ENCODE measurements at regions not wholly inside any gene's neighbourhood (a gene's known extent, or its start where the extent isn't known, plus 50 kb on each side); places are given as distances from the start of the nearest gene placed in this dataset.

- H3K27me3 ChIP-seq (replicated peaks; ENCODE audit: control insufficient read depth, insufficient read depth, low read length) = no peaks in the 10 kb centered on the region
- no peak for DNase-seq (ENCODE audit: extremely low read depth, insufficient read length)
- H3K4me3 ChIP-seq (replicated peaks; ENCODE audit: low read depth, low read length) = no peak overlapping the region
Measured at GRCh38 chr2:20523799-20524187, 76.9 kb downstream of the RHOB start.

GRCh38 chr2:20524412-20525040 is 77.7 kb downstream of the RHOB start:
- TF ChIP-seq CTCF (IDR thresholded peaks at IDR 0.05; ENCODE audit: insufficient read depth, low read length, poor library complexity, severe bottlenecking) = no peak
- Histone ChIP-seq H3K4me3 (replicated peaks; ENCODE audit: low read depth, low read length) (no peak overlapping the region), H3K36me3 (ENCODE audit: control insufficient read depth, insufficient read depth, low read length) (no peaks in the 10 kb centered on the region), H3K27me3 (replicated peaks; ENCODE audit: control insufficient read depth, insufficient read depth, low read length) (no peaks in the 10 kb centered on the region)
- peak; percentile 30 for DNase-seq (ENCODE audit: extremely low read depth, insufficient read length)

More at GRCh38 chr2:20523799-20524187, 76.9 kb downstream of the RHOB start:
- no peaks in the 10 kb centered on the region for H3K36me3 ChIP-seq (ENCODE audit: control insufficient read depth, insufficient read depth, low read length)
- TF ChIP-seq CTCF (IDR thresholded peaks at IDR 0.05; ENCODE audit: insufficient read depth, low read length, poor library complexity, severe bottlenecking) = no peak

- no peaks in the 10 kb centered on the region for H3K36me3 ChIP-seq (ENCODE audit: control insufficient read depth, insufficient read depth, low read length)
- peak; percentile 82 for DNase-seq (ENCODE audit: extremely low read depth, insufficient read length)
- TF ChIP-seq CTCF (IDR thresholded peaks at IDR 0.05; ENCODE audit: insufficient read depth, low read length, poor library complexity, severe bottlenecking) = peak; percentile 20
- H3K4me3 ChIP-seq (replicated peaks; ENCODE audit: low read depth, low read length) = no peak overlapping the region
- H3K27me3 ChIP-seq (replicated peaks; ENCODE audit: control insufficient read depth, insufficient read depth, low read length) = no peaks in the 10 kb centered on the region
Measured at GRCh38 chr2:20525041-20526035, 78.5 kb downstream of the RHOB start.

GRCh38 chr2:20526160-20526559 is 79.3 kb downstream of the RHOB start:
- Histone ChIP-seq H3K36me3 (ENCODE audit: control insufficient read depth, insufficient read depth, low read length) (no peaks in the 10 kb centered on the region), H3K4me3 (replicated peaks; ENCODE audit: low read depth, low read length) (no peak overlapping the region), H3K27me3 (replicated peaks; ENCODE audit: control insufficient read depth, insufficient read depth, low read length) (no peaks in the 10 kb centered on the region)
- TF ChIP-seq CTCF (IDR thresholded peaks at IDR 0.05; ENCODE audit: insufficient read depth, low read length, poor library complexity, severe bottlenecking) = no peak
- DNase-seq (ENCODE audit: extremely low read depth, insufficient read length) = no peak

- H3K4me3 ChIP-seq (replicated peaks; ENCODE audit: low read depth, low read length) = no peak overlapping the region
- no peak for TF ChIP-seq CTCF (IDR thresholded peaks at IDR 0.05; ENCODE audit: insufficient read depth, low read length, poor library complexity, severe bottlenecking)
- H3K27me3 ChIP-seq (replicated peaks; ENCODE audit: control insufficient read depth, insufficient read depth, low read length) = no peaks in the 10 kb centered on the region
- DNase-seq (ENCODE audit: extremely low read depth, insufficient read length) = no peak
- no peaks in the 10 kb centered on the region for H3K36me3 ChIP-seq (ENCODE audit: control insufficient read depth, insufficient read depth, low read length)
Measured at GRCh38 chr2:20526708-20527107, 79.8 kb downstream of the RHOB start.

Data from GM06990 (cell line).